OCI-LY7 (cell line): ENCODE measurements at regions not wholly inside any gene's neighbourhood (a gene's known extent, or its start where the extent isn't known, plus 50 kb on each side); places are given as distances from the start of the nearest gene placed in this dataset.

Experiments
- CTCF ChIP-seq: fragments of 200-600 bp; sonication (generic); conservative IDR thresholded peaks from 2 replicates; pipeline ENCODE4 v1.5.1; 2014; ENCODE audit warnings: mild to moderate bottlenecking, antibody characterized with exemption, low read length, moderate library complexity, mixed read lengths
- EZH2phosphoT487 ChIP-seq: fragments of 200-600 bp; sonication (generic); IDR thresholded peaks from 2 replicates; pipeline ENCODE4 v1.6.1; 2018; ENCODE audit warnings: low read depth, borderline replicate concordance, mild to moderate bottlenecking, mixed run types, antibody characterized with exemption, low read length, moderate library complexity, mixed read lengths

DNA sequence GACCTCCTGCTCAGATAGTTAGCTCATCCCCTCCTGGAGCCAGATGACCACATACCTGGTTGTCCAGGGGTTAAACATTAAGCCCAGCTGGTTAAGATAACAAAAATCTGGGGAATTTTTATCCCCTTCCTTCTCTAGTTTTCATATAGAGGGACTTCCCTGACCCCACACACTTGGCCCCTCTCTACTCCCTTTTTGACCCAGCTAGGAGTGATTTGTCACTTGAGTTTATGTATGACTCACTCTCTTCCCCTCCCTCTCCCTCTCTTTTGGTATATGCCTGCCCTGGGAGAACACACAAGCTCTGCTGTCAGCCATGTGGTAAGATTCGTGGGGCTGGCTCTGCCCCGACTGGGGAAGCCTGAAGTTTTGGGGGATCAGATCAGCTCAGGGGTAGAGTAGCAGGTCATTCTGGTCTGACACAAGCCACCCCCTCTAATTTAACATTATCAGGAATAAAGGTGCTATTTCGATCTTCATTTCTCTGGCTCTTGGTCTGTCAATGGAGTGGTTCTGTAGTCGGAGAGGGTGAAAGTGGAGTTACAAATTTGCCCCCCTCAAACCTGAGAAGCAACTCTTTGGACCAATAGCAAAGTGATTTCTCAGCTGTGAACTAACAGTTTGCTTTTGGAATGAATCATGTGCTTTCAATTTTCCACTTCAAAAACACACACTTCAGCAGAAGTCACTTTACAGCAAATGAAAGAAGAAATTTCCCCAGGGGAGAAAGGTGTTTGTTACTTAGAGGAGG lies 415.3 kb upstream of the CADM1 start:
- TF ChIP-seq CTCF (no peak), EZH2phosphoT487 (no peak)
